ENCODE measurements at regions not wholly inside any gene's neighbourhood (a gene's known extent, or its start where the extent isn't known, plus 50 kb on each side); places are given as distances from the start of the nearest gene placed in this dataset.

DNA sequence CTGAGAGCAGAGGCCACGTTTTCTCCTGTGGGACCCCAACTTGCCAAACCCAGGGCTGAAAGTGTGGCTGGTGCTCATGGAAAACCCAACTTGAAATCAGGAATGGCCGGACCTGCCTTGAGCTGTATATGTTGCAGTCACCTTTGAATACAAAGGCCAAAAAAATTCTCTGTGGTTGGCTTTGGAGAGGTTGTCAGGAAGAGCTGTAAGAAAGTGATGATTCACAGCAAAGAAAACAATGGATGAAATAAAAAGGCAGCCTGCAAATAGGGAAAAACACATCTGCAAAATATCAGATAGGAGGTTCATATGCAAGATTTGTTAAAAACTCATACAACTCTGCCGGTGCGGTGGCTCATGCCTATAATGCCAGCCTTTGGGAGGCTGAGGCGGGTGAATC lies 715.8 kb downstream of the UQCRFS1 start:
- no peak for DNase-seq

DNA sequence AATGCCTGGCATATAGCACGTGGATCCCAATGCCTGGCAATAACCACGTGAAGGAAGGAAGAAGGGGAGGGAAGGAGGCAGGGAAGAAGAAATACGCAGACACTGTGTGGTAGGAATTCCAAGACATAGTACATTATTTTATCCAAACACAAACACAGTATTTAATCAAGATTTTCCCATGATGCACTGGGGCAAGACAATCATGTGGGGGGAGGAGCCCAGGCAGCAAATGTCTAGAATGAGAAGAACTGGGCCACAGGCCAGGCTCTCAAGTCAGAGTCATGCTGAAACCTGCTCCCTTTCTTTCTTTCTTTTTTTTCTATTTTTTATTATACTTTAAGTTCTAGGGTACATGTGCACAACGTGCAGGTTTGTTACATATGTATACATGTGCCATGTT lies 717.9 kb downstream of the UQCRFS1 start:
- no peak for DNase-seq

DNA sequence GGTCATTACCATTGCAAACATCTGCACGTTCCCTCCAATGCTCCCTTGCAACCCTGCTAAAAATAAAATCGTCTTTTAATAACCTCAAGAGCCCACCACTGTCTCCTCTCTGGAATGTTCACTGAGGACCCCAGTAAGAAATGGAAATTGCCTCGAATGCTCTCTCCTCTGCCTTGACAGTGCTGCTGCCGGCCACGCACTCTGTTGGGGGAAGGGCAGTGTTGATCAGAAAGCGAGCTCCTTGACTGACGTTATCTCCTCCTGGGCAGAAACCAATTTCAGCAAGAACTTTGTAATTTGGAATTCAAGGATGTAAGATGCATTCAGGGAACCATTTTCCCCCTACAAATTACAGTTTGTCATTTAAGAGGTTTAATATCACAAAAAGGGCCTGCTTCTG lies 718.5 kb downstream of the UQCRFS1 start:
- DNase-seq, result no peak

DNA sequence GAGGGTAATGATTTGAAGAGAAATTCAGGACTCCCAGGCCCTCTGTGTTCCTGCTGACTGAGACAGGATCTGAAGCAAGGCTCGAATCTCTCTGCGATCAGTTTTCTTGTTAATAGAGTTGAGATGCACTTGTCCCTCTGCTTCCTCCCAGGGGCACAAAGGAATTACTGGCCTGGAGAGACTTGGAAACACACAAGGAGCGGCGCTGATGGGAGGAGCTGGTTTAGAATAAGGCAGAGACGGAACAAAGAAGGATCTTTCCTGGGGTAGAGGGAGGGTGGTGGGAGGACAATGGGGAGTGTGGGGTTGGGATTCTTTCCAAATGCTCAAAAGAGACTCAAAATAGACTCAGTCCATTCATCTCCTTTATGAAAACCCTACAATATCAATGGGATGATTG lies 719.1 kb downstream of the UQCRFS1 start:
- DNase-seq, result no peak

DNA sequence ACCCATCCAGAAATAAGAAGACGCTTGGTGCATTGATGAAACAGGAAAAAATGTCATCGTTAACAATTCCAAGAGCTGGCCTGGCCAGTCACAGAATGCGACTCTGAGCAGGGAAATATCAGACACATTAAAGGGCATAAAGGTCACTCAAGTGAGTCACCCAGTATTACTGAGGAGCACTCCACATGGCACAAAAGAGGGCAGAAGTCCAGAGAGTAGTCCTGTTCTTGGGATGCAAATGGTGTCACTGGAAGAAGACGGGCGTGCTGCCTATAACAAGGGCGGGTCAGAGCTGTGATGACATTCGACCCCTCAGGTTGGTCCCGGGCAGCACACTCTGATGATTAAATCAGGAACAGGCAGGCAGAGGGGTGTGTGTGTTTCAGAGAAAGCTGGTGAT lies 720.3 kb downstream of the UQCRFS1 start:
- DNase-seq, result no peak

DNA sequence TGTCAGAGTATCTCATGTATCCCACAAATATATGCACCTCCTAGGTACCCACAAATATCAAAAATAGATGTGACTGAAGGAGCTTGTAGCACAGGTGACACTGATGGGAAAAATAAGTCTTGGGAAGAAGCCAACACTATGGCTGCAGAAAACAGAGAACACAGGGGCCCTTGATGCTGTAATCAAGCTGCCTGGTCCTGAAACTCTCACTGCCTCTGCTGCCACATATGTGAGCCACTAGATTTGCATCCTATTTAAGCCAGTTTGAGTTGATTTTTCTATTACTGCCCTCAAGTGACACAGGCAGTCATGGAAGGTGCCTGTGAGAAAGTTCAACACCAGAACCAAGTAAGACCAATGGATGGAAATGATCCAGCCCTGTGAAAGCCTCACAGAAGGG lies 720.8 kb downstream of the UQCRFS1 start:
- DNase-seq, result no peak

DNA sequence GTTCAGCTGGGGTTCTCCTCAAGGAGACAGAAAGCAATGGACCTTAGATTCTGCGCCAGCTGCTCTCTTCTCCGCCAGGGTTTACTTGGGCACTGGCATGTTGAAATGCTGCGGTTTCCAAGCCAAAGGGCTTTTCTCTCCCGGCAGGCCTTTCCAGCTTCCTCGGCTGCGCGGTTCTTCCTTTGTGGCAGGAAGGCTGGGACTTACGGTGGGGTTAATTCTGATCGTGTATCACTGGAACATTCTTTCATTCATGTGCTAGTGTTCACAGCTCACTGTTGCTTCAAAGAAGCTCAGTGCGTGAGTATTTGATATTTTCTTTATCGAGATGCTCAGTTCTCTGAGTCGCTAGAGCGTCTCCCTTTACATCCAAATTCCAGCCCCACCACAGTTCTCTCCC lies 723.2 kb downstream of the UQCRFS1 start:
- no peak for DNase-seq

DNA sequence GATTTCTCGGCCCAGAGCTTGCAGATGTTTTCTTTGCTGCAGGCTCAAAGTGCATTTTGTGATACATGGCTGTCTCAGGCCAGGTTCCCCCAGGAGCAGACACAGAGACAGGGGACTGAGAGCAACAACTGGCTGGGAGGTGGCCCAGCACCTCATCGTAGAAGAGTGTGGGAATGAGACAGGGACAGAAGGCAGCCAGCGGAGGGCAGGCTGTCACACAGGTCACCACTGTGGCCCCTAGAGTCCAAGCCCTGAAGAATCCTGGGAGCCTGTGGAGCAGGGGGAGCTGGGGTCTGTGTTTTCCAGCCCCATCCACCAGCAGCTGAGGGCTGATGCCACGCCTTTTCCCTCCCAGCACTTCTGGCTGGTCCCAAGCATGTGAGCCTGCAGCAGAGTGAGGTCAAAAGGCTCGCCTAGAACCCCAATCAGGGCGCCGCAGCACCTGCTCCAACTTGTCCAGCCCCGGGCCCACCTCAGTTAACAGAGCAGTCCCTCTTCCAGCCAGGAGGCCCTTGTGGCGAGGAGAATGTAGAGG lies 723.8 kb downstream of the UQCRFS1 start:
- DNase-seq, result no peak

DNA sequence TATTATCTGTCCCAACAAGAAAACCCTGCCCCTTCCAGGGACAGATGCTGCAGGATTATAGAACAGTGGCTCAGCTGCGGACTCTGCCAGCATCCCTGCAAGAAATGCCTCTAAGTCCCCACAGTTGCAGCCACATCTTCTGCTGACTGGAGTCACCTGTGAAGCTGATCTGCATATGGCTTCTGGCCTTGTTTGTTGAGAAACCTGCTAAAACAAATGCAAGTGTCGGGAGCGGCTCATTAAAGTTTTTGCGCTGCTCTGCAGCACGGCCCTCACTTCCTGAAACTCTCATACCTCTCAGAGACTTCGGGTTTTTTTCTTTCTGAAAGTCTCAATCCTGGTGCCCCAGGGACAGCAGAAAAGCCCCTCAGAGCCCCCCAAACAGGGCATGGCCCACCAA lies 725.0 kb downstream of the UQCRFS1 start:
- DNase-seq, result no peak

DNA sequence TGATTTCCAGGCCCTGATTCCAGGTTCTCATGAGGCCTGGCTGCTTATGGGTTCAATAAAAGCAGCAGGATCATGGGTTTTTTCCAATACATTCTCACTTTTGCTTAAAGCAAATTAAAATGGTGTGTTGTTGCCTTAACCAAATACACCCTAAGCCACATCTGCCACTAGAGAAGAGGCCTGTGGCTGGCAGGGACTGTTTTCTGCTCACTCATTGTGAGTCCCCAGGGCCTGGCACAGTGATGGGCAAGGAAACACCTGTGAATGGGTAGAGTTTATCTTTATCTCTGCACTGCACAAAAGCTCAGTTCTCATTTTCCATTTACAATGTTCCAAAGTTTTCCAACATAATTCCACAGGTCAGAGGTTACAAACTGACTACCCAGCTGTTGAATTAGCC lies 726.0 kb downstream of the UQCRFS1 start:
- DNase-seq, result no peak

DNA sequence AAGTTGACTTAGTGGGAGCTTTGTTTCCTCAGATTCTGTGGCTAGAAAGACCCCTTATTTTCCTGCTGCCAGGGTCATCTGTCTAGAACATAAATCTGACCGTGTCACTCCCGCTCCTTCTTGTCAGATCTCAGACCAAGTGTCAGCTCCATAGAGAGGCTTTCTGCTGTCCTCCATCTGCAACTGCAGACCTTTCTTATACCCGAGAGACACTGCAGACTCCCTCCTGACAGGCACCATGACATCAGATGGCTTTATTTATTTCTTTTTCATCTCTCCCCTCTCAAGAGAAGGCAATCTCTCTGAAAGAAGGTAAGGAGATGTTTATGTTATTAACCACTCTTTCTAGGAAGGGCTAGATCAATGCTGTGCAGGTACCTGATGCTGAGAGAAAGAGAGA lies 726.5 kb downstream of the UQCRFS1 start:
- no peak for DNase-seq

DNA sequence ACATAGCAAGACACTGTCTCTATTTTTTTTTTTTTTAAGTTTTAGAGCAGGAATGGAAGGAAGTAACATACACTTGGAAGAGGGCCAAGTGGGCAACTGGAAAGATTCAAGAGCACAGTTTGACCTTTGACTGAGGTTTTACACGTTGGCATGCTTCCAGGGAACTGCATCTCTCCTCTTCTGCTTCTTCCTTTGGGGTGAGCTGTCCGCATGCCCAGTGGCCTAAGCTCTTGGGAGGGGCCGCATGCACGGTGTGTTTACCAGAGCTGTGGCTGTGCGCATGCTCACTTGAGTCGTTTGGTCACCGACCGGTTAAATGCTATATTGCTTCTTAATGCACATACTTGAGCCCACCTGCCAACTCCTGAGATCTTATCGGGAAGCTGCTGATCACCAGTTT lies 727.7 kb downstream of the UQCRFS1 start:
- DNase-seq, result no peak

DNA sequence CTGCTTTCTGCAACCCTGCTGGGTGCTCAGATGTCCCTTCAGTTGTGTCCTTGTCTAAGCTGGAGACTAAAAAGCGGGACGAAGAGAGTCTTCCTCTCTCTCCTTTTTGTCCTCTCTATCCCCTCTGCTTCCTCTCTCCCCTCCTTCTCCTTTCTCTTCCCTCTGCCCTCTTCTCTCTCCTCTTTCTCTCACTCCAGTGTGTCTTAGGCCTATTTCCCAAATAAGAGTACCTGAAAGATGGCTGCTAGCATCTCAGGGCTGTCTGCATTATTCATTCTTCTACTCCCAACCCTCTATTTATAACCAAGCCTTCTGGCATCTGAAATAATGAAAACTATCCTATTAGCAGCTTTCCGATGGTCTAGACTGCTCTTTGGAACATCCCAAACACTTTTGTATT lies 729.8 kb downstream of the UQCRFS1 start:
- DNase-seq, result no peak

DNA sequence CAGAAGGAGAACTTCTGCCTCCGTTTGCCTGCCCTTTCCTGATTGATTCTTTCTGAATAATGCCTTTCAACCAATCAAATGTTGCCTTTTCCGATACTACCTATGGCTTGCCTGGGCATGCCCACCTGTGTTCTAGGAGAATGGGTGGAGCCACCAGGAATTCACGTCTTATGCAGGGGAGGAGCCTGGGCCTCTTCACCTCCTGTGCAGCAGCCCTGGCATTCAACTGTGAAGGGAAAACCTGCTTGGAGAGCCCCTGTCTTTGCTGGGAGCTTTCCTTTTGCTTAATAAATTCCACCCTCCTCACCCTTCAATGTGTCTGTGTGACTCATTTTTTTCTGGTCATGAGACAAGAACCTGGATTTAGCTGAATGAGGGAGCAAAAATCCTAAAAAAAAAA lies 730.7 kb downstream of the UQCRFS1 start:
- no peak for DNase-seq

DNA sequence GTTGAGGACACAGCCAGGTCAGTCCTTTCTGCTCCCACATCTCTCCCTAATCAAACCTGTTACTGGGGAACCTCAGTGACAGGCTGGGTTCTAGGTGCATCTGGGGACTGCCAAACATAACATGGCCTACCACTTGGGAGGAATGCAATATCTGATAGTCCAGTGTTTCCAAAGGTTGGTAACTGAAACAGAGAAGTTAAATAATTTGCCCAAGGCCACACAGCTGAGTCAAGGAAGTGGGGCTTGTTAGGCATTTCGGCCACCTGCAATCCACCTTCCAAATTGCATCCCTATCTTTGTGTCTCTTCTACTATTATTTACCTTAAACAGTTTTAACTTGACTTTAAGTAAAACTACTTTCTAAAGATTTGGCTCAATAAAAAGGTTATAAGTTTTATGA lies 731.3 kb downstream of the UQCRFS1 start:
- no peak for DNase-seq

DNA sequence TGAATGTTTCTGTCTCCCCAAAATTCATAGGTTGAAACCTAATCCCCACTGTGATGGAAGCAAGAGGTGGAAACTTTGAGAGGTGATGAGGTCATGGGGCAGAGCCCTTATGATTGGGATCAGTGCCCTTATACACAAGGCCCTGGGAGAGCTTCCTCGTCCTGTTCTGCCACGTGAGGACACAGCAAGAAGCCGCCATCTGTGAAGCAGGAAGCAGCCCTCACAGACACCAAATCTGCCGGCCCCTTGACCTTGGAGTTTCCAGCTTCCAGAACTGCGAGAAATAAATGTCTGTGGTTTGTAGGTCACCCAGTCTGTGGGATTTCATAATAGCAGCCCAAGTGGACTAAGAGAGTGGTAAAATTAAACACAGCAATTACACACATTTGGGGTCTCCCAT lies 737.4 kb downstream of the UQCRFS1 start:
- no peak for DNase-seq

DNA sequence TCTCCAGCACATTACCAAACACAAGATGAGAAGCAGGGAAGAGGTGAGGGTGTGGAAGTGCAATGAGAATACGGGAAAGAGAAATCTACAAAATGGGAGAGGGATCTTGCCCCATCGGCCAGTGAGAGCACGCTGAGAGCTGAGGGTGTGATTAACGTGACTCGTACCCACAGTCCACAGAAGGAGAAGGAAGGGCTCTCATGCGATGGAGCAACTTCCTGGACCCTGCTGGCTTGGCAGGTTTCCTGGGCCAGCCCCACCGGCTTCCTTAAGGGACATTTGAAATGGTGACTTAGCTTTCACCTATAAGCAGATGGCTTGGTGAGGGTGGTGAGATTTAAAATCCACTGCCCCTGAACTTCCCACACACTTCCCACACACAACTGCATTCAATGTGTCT lies 740.1 kb downstream of the UQCRFS1 start:
- no peak for DNase-seq

DNA sequence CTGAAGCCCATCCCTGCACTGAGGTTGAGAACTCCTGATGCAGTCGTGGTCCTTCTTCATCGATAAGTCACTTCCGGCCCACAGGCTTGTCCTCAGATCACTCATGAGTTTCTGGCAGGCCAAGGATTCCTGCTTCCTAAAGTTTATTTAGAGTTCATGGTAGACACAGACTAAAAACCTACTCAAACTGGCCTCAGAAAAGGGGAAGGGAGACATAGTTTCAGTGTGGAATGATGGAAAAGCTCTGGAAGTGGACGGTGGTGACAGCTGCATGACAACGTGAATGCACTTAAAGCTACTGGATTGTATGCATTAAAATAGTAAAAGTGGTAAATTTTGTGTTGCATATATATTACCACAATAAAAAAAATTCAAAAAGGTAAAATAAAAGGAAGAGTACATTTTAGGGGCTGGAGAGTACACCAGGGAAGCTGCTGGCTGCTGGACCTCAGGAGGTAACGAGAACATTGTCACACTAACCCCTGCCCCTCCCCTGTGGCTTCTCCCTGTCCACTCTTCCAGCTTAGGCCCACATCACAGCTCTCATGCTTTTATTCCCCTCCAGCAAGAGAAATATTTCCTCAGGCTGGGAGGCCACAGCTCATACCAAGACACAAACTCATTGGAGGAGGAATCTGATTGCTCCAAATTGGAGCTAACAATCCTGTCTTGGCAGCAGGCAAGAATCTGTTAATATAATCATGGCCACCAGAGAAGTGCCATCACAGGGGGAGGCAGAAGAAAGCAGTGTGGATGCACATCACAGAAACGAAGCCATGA lies 741.0 kb downstream of the UQCRFS1 start:
- DNase-seq, result no peak

DNA sequence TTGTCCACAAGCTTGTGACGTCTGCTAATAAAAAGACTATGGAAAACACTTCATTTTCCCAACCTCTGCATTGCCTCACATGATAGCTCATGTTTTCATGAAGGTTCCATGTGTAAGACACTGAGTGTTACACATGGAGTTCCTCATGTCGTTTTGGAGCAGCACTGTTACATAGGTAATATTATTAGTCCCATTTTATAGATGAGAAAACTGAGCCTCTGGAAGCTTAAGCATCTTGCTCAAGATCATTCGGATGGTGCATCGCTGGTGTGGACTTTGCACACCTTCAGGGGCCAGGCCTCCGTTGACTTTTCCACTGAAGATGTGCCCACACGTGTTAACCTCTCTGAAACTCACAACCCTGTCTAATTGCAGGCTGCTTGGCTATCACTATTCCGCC lies 743.4 kb downstream of the UQCRFS1 start:
- no peak for DNase-seq

DNA sequence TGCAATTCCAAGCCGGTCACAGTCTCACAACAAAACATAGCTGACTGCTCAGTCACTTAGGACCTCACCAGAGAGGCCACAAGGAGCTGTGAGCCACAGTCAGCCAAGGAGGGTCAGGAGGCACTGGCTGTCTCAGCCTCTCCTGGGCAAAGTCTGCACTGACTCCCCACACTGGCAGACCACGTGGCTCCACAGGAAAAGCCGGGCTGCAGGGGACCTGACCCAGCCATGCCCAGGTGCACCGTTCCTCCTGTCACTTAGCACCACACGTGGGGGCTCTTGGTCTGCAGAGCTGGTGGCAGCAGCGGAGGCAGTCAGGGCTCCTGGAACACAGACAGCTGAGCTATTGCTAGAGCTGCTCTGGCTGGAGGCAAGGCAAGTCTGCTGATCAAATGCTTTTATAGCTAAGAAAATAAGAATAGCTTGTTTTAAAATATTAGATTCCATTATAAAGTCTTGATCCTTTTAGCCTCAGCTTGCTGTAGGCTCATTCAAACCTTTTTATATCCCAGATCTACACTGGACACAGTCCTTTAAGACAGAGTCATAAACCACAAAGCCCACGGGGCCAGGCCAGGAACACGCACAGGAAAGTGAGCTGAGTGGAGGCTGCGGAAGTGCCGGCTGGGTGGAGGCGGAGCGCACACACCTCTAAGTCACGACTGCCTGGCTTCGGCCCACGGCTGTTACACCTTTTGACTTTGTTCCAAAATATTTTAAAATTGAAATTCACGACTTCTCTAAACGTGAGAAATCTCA lies 744.1 kb downstream of the UQCRFS1 start:
- no peak for DNase-seq

DNA sequence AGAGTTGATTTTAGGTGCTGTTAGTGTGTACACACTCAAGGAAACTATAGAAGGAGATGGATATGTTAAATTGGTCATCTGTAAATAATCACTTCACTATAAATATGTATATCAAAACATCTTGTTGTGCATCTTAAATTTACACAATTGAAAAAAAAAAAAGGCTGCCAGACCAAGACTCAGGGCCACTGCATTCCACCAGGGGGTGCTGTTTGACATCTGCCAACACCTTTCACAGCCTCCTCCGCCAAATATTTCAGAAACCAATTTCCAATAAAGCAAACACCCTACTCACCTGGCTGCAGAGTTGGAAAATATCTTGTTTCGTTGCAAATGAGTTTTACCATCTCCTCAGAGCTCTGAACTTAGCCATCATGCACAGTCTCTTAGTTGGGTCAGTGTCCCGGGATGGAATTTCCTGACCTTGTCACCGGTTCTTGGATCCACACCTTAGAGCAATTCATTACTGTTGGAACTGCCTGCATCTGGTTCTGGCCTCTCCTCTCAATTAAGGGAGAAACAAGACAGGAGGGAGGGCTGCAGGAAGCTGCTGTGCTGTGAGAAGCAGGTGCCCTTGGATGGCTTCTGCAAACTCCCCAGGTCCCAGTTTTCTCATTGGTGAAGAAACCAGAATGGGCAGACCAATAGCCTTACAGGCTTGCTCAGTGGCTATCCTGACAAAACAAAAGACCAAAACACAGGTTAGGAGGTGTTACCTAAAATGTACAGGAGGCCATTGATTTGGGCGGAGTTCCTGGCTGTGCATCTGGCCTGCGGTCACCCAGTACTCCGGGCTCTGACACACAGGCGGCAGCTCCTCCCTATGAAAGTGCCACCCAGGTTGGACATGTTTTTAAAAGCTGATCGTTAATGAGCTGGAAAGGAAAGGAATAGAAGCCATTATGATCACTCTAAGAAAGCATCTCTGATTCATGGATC lies 746.6 kb downstream of the UQCRFS1 start:
- DNase-seq, result peak; percentile 42

DNA sequence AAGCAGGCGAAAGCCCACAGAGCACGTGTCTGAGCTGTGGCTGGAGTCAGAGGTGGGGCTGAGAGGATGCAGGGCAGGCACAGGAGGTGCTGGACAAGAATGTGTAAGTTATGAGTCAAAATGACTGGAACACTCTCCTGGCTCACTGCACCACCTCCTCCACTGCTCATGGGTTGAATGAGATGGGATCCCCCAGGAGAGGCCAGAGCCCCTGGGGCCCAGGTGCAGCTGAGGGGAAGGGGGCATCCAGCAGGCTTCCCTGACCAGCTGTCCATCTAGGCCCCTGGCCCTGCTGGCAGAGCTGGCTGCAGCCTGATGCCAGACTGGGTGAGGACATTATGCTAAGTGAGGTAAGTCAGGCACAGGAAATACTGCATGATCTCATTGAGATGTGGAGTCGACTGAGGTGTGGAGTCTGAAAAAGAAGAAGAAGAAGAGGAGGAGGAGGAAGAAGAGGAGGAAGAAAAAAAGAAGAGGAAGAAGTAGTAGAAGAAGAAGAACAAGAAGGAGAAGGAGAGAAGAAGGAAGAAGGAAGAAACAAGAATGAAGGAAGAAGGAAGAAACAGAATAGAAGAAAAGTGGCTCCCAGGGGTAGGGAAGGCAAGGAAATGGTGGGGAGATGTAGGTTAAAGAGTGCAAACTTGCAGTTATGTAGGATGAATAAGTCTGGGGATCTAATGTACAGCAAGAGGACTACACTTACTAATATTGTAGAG lies 747.4 kb downstream of the UQCRFS1 start:
- DNase-seq, result no peak
